Thyroid gland (tissue), 4 donors: ENCODE measurements at regions not wholly inside any gene's neighbourhood (a gene's known extent, or its start where the extent isn't known, plus 50 kb on each side); places are given as distances from the start of the nearest gene placed in this dataset.

Experiments
- CTCF ChIP-seq, 6 experiments: fragments of 200-600 bp in 3 of 6; fragments of 450-650 bp in 3 of 6; sonication (generic) in 3 of 6; IDR thresholded peaks; one replicate each; pipeline ENCODE4 v1.5.1; 2016 to 2019; ENCODE audit warnings: antibody characterized with exemption in 6 of 6, mild to moderate bottlenecking in 2 of 6, inconsistent platforms in 1 of 6, moderate library complexity in 1 of 6
- POLR2A ChIP-seq, 2 donors: fragments of 450-650 bp; IDR thresholded peaks; one replicate each; pipeline ENCODE4 v1.6.1; 2017; ENCODE audit warnings: antibody characterized with exemption in 2 of 2, mild to moderate bottlenecking in 2 of 2, moderate library complexity in 1 of 2

GRCh38 chr21:28690196-28690595, 302.5 kb downstream of the LTN1 start:
- TF ChIP-seq CTCF (IDR thresholded peaks at IDR 0.05) = no peak
- no peak for TF ChIP-seq POLR2A (IDR thresholded peaks at IDR 0.05)
